IPS-NIHi7 (cell line): ENCODE measurements at regions not wholly inside any gene's neighbourhood (a gene's known extent, or its start where the extent isn't known, plus 50 kb on each side); places are given as distances from the start of the nearest gene placed in this dataset.

Source experiments
- DNase-seq: peaks from one replicate; pipeline ENCODE4 v3.0.0; 2012; ENCODE audit warnings: mixed read lengths; ENCODE audit errors: extremely low spot score

DNA sequence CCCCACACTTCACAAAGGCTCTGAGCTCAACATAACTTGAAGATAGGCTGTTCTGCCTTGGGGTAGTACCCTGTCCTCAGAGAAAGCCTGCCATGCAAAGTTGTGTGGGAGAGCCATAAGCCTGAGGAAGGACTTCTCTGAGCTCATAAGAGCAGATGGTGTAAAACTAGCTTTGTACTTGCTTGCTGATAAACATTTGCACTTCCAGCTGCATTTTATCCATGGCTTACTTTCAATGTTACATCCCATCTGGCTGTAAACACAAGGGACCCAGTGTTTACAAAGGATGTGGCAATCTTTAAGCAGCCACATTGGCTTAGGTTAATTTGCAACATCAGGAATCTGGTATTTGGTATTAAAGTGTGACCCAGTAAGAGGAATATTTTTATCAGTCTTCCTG is 258.1 kb downstream of the IPO8 start:
- no peak for DNase-seq

DNA sequence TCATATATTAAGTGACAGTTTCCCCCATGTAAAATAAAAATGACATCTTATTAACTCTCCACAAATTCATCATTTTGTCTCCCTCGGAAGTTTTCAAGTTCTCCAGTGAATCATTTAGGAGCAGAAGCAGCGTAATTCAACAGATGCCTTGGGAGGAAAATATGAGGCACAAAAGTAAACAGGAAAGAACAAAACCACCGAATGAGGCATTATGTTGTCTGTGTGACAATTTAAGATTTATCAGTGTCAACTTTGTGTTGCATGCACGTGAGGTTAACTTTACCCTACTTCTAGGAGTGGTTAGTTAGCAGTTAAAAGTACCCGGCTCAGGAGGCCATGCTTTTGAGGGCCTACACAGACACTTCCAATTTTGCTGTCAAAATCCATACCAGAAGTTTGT is 258.6 kb downstream of the IPO8 start:
- DNase-seq: no peak

GRCh38 chr12:30428098-30428497 is 267.6 kb downstream of the IPO8 start:
- DNase-seq: no peak

GRCh38 chr12:30427555-30427954 is 268.1 kb downstream of the IPO8 start:
- DNase-seq: no peak

DNA sequence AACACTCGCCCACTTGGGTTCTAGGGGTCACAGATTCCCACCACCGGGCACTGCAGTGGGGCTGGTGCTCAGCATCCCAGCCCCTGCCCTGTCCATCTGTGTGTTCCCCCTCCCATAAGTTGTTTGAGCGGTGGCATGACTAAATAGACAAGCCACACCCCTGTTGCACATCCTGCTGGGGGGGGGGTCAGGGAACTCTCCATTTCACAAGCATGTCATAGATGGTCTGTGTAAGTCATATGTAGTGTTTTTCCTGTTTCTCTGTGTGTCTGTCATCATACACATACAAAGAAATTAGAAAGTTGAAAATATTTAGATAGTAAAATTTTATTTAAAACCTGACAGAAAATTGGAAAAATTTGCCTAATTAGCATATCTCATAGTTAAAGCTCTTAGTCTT is 270.2 kb downstream of the IPO8 start:
- no peak for DNase-seq

DNA sequence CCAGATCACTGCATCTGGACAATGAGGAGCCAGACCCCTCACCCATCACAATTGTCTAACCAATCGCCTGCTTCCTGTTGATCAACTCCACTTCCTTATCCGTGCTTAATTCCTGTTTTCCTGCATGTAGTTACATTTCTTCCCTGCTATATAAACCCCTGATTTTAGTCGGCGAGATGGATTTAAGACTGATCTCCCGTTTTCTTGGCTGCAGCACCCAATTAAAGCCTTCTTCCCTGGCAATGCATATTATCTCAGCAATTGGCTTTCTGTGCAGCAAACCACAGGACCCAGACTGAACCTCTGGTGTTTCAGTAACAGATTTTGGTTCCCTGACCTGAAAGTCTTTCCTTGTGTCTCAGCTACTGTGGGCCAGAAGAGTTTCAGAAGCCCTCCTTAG is 272.3 kb downstream of the IPO8 start:
- no peak for DNase-seq

- no peak for DNase-seq
Observed at GRCh38 chr12:30422844-30423243, 272.8 kb downstream of the IPO8 start.

- DNase-seq: no peak
Observed at GRCh38 chr12:30420561-30420960, 275.1 kb downstream of the IPO8 start.

- DNase-seq: no peak
Observed at GRCh38 chr12:30417697-30418231, 277.9 kb downstream of the IPO8 start.

- no peak for DNase-seq
Observed at GRCh38 chr12:30416631-30417030, 279.0 kb downstream of the IPO8 start.

GRCh38 chr12:30415777-30416176 is 279.9 kb downstream of the IPO8 start:
- no peak for DNase-seq

DNA sequence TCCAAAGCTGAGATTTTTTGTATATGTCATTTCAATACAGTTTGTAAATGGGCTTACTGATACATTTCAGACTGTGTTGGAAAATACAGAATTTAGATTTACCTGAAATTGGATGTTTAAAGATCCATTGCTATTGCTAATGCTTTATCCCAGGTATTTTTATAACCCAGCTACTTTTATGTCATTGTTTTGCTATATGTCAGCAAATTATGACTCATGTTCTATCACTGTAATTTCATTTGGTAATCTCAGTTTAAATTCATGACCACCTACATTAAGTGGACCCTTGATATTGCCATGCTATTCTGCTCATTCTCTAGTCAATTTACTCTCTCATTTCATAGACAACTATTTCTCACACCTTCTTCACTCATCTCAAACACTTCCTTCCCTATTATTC is 281.2 kb downstream of the IPO8 start:
- no peak for DNase-seq

DNA sequence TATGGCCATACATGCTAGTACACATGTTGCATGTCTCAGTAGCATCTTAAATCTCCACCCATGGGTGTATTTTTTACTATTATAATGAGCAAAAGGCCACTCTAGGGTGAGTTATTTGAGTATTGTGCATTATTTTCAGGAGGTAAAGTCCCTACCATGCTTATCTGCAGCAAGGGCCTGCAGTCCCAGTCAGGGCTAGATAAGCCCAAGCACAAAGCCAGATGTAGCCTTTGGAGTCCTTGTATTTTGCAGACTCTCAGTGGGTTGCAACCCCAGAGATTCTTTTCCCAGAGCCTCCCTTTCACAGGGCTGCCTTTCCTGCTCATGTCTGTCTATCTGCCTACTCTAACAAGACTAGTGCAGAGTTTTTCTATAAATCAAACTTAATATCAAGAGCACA is 295.3 kb downstream of the IPO8 start:
- no peak for DNase-seq

GRCh38 chr12:30399859-30400258 is 295.8 kb downstream of the IPO8 start:
- no peak for DNase-seq

DNA sequence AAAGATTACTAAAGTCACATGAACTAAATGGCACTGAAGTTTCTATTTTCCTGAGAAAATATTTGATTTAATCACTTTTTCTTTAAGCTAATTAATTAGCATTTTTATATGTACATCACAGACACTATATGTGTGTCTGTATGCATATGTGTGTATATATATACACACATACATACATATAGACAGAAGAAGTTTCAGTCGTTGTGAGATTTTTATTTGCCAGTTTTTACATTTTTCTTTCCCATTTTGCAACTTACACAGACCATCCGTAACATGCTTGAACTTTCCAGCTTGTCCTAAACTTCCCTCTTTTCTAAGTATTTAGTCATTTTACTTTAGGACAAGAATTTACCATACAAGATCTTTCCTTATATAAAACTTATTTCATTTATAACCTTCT is 299.1 kb downstream of the IPO8 start:
- no peak for DNase-seq

DNA sequence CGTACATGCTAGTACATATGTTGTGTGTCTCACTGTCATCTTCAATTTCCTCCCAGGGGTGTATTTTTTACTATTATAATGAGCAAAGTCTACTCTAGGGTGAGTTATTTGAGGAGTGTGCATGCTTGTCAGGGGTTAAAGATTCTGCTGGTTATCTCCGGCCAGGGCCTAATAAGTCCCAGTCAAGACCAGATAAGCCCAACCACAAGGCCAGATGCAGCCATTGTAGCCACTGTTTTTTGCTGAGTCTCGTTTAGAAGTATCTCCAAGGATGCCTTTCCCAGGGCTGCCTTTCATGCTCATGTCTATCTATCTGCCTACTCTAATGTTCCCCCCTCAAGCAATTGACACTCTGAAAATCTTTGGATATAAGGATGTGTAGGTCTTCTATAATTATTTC is 300.5 kb downstream of the IPO8 start:
- no peak for DNase-seq

DNA sequence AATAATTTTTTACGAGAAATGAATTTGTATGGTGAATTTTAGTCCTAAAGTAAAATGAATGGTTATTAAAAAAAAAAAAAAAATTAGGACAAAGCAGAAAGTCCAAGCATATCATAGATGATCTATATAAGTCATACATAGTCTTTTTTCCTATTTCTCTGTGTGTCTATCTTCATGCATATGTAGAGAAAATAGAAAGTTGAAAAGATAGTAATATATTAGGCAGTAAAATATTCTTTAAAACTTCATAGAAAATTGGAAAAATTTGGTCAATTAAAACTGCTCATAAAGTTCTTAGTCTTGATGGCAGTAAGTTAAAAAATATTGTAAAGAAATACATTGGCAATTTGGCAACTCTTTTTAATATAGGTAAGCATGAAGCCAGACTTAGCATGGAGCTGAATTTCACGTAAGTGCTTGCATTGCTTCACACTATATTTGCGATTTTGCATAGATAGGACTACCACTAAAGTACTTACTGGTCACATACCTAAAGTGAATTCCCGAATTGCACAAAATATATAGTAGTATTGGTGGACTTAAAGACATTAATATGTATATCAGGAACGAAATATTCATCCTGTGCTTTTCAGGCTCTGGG is 303.8 kb downstream of the IPO8 start:
- DNase-seq: no peak

DNA sequence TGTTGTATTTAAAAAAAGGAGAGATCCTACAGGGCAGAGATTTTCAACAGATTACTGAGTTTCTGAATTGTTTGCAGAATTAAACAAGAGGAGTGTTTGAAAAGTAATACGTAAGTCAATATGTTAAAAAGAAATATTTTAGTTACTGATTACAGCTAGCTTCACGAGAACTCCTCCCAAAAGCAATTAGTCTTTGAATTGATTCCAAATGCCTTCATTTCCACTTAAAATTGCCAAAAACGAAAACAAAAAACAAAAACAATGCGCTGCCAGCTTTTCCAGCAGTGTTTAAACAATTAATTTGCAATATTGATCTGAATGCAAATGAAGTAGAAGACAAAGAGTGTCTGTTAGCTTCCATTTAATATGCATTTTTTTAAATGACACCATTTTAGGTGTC is 310.0 kb downstream of the IPO8 start:
- DNase-seq: no peak

- DNase-seq: no peak
Observed at GRCh38 chr12:30384976-30385375, 310.7 kb downstream of the IPO8 start.

GRCh38 chr12:30378307-30378706 is 317.4 kb downstream of the IPO8 start:
- DNase-seq: no peak

GRCh38 chr12:30364822-30365221 is 330.8 kb downstream of the IPO8 start:
- DNase-seq: no peak

- DNase-seq: no peak
Observed at GRCh38 chr12:30361145-30361544, 334.5 kb downstream of the IPO8 start.

DNA sequence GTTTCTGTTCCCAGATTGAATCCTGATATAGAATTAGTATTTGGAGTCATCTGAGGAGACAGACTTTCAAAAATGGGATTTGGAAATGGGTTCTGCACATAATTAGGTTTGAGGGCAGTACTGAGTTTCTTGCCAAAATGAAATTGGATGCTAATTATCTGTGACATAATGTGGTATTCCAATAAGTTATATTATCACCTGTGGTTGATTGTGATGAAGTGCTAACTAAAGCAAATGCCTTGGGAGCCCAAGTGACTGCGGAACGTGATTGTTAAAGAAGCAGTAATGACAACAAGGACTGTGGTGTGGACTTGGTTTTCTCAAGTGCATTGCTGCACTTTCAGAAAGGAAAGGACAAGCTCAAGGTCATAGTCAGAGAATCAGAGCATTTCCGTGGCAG is 337.0 kb downstream of the IPO8 start:
- DNase-seq: no peak

- DNase-seq: no peak
Observed at GRCh38 chr12:30357766-30358490, 337.7 kb downstream of the IPO8 start.
